HG02885 (cell line): ENCODE measurements at regions not wholly inside any gene's neighbourhood (a gene's known extent, or its start where the extent isn't known, plus 50 kb on each side); places are given as distances from the start of the nearest gene placed in this dataset.

Experiments used
- ATAC-seq: cut with Tn5 transposase; IDR thresholded peaks from one replicate; pipeline ENCODE4 v1.9.1; 2021; ENCODE audit warnings: mild to moderate bottlenecking; ENCODE audit not compliant: unreplicated experiment, poor library complexity

- no peak for ATAC-seq
These were observed 217.0 kb downstream of the OSR1 start for GRCh38 chr2:19141234-19142004.

GRCh38 chr2:19140463-19141208 is 217.8 kb downstream of the OSR1 start:
- no peak for ATAC-seq

GRCh38 chr2:19139386-19139785 is 219.0 kb downstream of the OSR1 start:
- ATAC-seq = no peak

DNA sequence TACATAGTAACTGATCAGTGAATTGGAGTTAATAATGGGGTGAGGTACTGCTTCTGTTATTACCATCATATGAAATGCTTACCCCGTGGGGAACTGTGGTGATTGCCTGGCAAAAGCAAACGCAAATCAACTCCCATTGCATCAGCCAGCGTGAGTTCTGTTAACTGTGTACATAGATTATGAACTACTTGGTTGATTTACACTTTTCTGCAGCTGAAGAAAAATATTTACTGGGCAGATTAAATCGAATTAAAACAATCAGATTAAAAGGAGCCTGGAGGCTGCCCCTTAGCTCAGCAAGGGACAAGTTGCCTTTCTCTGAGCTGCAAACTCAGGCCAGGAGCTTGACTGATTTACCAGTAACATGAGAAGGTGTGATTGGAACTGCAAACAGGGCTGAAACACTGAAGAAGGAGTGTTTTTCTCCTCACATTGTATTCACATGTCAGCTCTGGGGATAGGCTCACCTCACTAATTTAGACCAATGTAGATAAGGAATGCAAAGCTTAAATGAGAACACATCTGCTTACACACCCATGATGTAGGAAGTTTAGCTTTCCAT is 220.1 kb downstream of the OSR1 start:
- no peak for ATAC-seq

DNA sequence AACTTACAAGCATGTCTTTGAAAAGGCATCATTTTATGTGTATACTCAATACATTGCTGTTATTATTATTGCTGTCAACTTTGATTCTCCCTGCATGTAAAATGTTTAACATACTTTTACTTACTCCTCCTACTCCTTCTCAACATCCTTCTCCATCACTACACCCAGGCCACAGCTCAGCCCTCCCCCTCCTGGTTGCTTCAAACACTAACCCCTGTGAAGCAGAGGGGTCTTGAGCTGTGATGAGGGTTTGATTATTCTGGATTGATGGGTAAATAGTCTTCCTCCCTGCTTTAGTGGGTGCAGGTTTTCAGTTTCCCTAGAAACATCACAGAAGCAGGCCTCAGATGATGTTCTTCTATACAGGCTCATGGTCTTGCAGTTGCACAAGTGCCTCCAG is 221.0 kb downstream of the OSR1 start:
- ATAC-seq = no peak

DNA sequence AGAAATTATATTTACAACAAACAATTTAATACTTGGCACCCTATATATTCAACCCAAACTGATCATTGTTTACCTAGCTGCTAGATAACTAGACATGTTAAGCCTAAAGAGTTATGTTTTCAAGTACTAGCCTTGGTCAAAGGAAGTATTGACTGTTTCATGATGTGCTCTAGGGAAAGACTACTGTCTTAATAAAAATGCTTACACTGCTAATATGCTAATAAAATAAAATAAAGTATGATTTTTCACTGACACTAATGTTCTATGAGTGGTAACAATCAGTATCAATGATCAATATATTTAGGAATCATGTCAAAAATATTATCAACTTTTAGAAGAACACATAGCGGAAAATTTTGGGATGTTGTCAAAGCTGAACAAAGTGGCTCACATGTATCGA is 225.5 kb downstream of the OSR1 start:
- ATAC-seq = no peak

DNA sequence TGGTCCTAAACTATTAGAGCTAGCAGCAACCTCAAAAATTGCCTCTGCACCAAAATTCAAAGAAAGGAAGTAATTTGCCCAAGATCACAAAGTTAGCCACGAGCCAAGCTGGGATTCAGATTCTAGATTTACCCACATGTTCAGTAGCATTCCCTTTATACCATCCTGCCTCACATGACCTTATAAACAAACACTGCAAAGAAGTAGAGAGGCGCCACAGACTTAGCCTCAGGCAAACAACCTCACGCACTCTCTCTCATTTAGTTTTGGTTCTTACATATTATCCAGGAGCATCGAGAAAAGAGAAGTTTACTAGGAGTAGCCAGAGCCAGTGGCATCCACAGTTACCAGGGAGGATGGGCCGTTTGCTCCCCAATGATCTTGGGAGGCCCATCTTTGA is 226.6 kb downstream of the OSR1 start:
- no peak for ATAC-seq

DNA sequence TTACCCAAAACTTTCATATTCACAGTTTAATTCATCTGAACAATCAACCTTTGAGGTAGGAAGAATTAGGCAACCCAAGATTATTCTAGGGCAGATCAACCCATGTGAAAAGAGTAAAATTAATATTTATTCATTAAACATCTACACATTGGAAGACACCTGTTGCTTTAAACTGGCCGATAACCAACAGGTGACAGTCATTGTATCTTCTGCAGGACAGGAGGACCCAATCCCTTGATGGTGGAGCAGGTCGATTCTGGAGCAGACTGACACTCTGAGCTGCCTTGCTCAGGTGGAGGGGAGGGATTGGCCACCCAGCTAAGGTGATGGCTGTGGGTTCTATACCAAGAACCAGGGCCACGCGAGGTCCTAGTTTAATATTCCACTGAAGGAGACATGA is 230.3 kb downstream of the OSR1 start:
- ATAC-seq = no peak

DNA sequence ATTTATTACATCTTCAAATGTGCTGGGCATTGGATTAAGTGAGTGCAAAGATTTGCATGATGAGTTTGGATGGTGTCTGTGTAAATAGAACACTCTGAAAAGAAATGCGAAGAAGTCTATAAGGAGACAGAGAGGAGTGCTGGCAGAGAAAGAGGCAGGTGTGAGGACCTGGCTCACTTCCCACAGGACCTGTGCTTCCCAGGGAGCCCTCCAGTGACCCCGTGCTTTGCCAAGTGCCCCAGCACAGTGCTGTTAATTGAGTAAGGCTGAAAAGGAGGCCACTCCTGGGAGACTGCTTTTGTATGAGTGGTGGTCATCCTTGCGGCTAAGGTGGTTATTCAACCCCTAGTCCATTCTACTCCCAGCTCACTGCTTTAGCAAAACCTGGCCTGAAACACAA is 230.8 kb downstream of the OSR1 start:
- no peak for ATAC-seq

DNA sequence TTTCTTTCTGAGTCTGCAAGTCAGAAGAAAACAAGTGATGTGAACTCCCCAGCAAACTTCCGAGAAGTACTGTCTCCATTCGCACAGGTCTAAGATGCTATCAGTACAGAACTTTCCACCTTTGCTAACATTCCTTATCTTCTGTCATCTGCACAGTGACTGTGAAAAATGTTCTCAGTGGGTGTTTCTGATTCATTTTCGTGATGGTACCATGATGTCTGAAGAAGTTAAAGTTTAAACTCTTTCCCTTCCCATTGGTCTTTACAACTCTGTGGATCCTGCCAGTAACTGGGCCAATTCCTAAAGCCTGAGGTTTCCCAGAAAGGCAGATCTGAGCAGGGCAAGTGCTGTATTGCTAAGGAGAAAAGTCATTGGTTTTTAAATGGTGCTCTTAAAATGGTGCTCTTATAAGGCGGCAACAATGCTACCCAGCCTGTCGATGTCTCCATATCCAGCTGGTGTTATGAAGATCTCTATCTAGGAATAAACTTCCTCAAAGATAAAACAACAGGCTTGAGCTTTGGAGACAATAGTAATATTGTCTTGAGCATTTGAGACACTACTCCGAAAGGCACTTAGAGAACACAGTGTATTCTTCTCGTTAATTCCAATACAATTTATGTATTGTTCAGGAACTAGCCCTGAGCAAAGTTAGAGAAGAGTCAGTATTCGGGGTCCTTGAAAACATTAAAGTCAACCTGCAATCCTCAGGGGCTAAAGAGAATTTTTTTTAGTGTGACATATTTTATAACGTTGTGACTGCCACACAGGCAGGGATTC is 232.3 kb downstream of the OSR1 start:
- no peak for ATAC-seq

- ATAC-seq = no peak
These were observed 234.3 kb downstream of the OSR1 start for GRCh38 chr2:19124135-19124534.

DNA sequence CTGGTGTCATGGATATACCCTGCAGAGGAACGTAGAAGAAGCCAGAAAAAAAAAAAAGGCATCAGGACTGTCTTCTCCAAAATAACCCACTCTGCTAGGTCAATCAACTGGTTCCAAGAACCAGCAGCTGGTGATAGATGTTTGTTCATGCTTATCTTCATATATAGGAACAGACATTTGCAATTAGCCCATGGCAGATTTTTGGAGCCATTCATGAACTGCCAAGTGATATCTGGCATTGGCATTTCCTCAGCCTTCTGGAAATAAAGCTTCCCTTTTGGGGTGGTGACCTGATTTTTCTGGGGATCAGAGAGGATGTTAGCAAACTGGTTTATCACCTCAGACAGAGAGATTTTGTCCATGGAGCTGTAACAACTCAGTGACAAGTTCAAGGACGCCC is 234.9 kb downstream of the OSR1 start:
- no peak for ATAC-seq

DNA sequence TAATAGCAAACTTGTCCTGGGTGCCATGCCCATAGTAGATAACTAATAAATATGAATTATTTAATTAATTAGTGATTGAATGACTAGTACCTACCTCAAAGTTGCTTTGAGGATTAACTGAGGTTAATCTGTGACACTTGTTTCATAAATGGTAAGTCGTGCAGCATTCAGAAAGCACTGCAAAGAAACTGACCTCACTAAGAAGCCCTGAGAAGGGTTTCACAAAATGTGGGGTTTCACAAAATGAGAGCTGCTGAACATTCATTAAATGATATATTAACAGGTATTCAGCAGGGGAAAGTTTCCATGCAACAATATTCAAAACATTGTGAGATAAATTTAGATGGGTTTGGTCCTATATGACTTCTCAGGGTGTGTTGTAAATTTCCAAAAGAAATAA is 236.2 kb downstream of the OSR1 start:
- ATAC-seq = no peak

DNA sequence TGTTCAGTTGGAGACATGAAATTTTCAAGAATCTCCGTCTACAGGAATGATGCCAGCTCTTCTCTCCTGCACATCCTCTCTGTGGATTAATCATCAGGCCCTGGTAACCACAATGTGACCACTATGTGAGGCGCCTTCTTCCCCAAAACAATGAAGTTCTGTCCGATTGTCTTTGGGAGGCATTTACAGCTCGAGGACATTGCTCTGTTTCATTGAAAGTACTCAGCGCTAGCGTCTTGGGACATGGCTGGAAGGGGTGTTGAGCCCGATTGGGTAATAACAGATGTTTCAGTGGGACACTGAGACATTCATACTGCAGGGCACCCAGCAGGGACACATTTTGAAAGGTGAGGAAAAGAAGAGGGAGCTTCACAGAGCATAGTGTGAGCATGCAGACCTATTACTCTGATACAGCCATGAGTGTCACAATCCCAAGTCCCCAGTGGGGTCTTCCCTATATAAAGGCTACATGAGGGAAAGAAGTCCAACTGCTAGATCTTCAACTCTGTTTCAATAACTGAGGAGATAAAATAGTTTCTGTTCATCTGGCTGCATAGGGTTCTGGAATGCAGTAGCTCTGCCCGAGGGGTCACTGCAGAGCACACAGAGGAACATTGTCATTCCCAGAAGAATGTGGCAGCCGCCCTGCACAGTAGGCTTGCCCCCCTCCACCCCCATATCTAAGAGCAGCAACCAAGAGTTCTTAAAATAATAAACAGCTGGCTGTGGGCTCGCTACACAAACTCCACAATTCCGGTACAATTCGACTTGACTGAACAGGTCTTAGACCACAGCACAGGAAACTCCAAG is 237.3 kb downstream of the OSR1 start:
- ATAC-seq = no peak

- ATAC-seq = no peak
These were observed 238.2 kb downstream of the OSR1 start for GRCh38 chr2:19120181-19120580.

DNA sequence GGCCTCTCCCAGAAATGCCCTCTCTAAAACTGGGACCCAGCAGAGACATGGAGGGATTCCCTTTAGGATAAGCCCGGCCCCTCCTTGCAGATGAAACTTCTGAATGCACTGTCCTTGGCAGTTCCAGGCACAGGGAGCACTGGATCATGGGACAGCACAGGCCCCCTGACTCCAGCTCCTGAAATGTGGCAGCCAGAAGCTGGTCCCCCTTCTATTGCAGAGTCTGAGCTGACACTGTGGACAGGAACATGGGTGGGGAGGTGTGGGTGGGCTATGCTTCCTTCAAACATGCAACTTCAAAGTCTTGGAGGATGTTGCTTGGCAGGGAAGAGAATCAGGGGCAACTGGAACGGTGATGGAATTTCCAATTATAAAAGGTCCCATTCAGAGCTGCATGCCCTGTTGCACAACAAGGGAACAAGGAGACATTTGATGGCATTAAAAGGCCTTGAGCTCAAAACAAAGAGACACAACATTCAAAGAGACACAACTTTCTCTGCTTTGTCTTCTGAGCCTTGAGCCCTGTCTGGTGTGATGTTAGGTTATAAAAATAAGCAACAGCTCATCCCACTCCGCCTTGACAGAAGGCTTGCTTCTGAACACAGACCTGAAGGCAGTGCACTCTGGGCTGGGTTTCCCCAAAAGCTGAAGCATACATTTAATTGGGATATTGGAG is 239.0 kb downstream of the OSR1 start:
- no peak for ATAC-seq

DNA sequence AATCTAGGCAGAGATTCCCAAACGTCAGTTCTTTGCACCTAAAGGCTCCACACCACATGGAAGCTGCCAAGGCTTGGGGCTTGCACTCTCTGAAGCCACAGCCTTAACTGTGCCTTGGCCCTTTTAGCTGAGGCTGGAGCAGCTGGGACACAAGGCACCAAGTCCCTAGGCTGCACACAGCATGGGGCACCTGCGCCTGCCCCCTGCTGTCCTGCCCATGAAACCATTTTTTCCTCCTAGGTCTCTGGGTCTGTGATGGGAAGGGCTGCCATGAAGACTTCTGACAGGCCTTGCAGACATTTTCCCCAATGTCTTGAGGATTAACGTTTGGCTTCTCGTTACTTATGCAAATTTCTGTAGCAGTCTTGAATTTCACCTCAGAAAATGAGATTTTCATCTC is 241.5 kb downstream of the OSR1 start:
- no peak for ATAC-seq

DNA sequence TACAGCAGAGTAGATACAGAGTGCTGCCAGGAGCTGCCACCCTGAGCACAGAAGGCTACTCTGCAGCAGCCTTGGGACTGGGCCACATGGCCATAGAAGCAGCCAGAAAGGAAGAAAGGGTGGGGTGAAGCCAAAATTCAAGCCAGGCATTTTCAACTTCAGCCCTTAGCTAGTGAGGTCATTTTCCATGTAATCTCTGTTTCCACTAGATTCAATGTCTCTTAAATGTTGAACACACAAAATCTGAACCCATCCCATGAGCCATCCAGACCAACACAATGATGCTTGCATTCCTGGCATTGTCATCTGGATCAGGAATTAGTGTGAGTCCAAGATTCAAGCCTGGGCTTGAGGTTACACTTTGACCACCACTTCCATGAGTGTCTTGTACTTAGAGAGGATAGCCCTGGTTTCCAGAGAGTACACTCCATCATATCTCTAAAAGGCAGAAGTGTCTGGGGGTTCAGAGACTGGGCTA is 243.6 kb downstream of the OSR1 start:
- ATAC-seq = no peak

GRCh38 chr2:19114126-19114525 is 244.3 kb downstream of the OSR1 start:
- no peak for ATAC-seq
